NOMO-1 treated with DMSO at 0.1 percent for 48 hours (cell line): ENCODE measurements at regions not wholly inside any gene's neighbourhood (a gene's known extent, or its start where the extent isn't known, plus 50 kb on each side); places are given as distances from the start of the nearest gene placed in this dataset.

Experiments used
- DNase-seq: peaks from one replicate; lab custom pipeline; 2025; ENCODE audit not compliant: unreplicated experiment; lab: John Stamatoyannopoulos, UW

DNA sequence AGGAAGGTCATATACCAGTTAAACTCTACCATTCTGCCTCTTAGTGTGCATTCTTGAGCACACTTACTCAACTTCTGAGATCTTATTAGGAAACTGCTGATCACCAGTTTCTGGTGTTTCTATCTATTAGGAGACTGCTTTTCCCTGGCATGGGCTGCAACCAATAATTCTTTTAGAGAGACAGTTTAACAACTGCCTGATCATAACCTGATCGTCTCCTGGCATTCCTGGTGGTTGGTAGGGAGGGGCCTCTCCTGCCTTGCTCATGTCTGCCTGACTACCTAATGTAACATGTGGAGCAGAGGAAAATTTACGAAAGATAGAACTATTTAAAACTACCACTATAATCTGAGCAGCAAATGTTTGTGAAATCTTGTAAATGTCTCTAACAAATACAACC is 75.3 kb upstream of the MGAT4C start:
- DNase-seq, result no peak

DNA sequence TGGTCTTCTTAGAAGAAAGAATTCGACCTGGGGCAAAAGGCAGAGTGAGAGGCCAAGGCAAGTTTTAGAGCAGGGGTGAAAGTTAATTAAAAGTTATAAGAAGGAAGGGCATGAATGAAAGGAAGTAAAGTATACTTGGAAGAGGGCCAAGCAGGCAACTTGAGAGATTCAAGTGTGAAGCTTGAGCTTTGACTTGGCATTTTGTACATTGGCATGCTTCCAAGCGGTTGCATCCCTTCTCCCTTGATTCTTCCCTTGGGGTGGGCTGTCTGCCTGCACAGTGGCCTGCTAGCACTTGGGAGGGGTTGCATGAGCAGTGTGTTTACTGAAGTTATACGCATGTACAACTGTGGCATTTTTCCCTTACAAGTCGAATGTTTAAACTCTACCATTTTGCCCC is 74.8 kb upstream of the MGAT4C start:
- no peak for DNase-seq

DNA sequence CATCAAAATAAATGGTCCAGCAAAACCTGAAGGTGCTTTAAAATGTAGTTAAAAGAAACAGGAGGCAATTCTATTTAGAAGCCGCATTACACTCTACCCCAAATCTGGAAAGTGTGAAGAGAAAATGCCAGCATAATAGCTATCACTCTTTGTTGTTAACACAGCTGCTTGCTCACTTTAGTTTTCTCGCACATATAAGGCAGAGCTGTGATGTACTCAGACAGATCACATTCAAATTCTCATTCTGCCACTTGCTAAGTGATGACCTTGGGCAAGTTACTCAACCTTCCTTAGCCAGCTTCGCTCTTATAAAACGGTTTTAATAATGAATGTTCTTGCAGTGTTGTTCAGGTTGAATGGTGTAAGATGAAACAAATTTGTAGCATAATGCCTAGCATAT is 56.0 kb upstream of the MGAT4C start:
- no peak for DNase-seq
